UCSD-AML1 (cell line): ENCODE measurements at regions not wholly inside any gene's neighbourhood (a gene's known extent, or its start where the extent isn't known, plus 50 kb on each side); places are given as distances from the start of the nearest gene placed in this dataset.
"Not testable (repeated sequence)": the region's sequence is repeated elsewhere in the genome, so short reads cannot be mapped to it uniquely, and the experiment has no call there.

Source experiments
- DNase-seq: peaks from one replicate; lab custom pipeline; 2025; ENCODE audit not compliant: unreplicated experiment; lab: John Stamatoyannopoulos, UW

GRCh38 chr5:28400076-28400475, 1361.7 kb upstream of the CDH9 start:
- DNase-seq, result no peak

- no peak for DNase-seq
Observed at GRCh38 chr5:28399211-28399610, 1360.8 kb upstream of the CDH9 start.

GRCh38 chr5:28398185-28398584, 1359.8 kb upstream of the CDH9 start:
- no peak for DNase-seq

GRCh38 chr5:28397502-28397941, 1359.1 kb upstream of the CDH9 start:
- DNase-seq, result no peak

GRCh38 chr5:28391277-28391676, 1352.9 kb upstream of the CDH9 start:
- DNase-seq, result no peak

- no peak for DNase-seq
Observed at GRCh38 chr5:28390341-28390740, 1352.0 kb upstream of the CDH9 start.

GRCh38 chr5:28389727-28390126, 1351.3 kb upstream of the CDH9 start:
- not testable (repeated sequence) for DNase-seq

- DNase-seq, result no peak
Observed at GRCh38 chr5:28388428-28388827, 1350.0 kb upstream of the CDH9 start.

- no peak for DNase-seq
Observed at GRCh38 chr5:28386712-28387111, 1348.3 kb upstream of the CDH9 start.

- no peak for DNase-seq
Observed at GRCh38 chr5:28380167-28380566, 1341.8 kb upstream of the CDH9 start.

GRCh38 chr5:28374492-28374967, 1336.1 kb upstream of the CDH9 start:
- no peak for DNase-seq

GRCh38 chr5:28370896-28371295, 1332.5 kb upstream of the CDH9 start:
- no peak for DNase-seq

GRCh38 chr5:28369418-28369817, 1331.0 kb upstream of the CDH9 start:
- no peak for DNase-seq

- DNase-seq, result no peak
Observed at GRCh38 chr5:28355831-28356230, 1317.4 kb upstream of the CDH9 start.

- DNase-seq, result no peak
Observed at GRCh38 chr5:28346696-28347095, 1308.3 kb upstream of the CDH9 start.

GRCh38 chr5:28344836-28345433, 1306.5 kb upstream of the CDH9 start:
- DNase-seq, result no peak

GRCh38 chr5:28329176-28329575, 1290.8 kb upstream of the CDH9 start:
- no peak for DNase-seq

GRCh38 chr5:28328681-28329080, 1290.3 kb upstream of the CDH9 start:
- DNase-seq, result no peak

- no peak for DNase-seq
Observed at GRCh38 chr5:28324174-28324573, 1285.8 kb upstream of the CDH9 start.

GRCh38 chr5:28313953-28314352, 1275.6 kb upstream of the CDH9 start:
- DNase-seq, result no peak

- no peak for DNase-seq
Observed at GRCh38 chr5:28313321-28313951, 1275.0 kb upstream of the CDH9 start.

- DNase-seq, result no peak
Observed at GRCh38 chr5:28310696-28311095, 1272.3 kb upstream of the CDH9 start.

GRCh38 chr5:28305891-28306290, 1267.5 kb upstream of the CDH9 start:
- no peak for DNase-seq
